Retinal pigment epithelial cell (primary cell): ENCODE measurements at regions not wholly inside any gene's neighbourhood (a gene's known extent, or its start where the extent isn't known, plus 50 kb on each side); places are given as distances from the start of the nearest gene placed in this dataset.
"Not testable (repeated sequence)": the region's sequence is repeated elsewhere in the genome, so short reads cannot be mapped to it uniquely, and the experiment has no call there.

Experiments used
- DNase-seq: peaks from one replicate; pipeline ENCODE4 v3.0.0-alpha.2; 2010; ENCODE audit warnings: low read depth
- H3K4me3 ChIP-seq: 2 replicates; pipeline ENCODE4 v1.5.1; 2011; ENCODE audit warnings: mild to moderate bottlenecking, low read length, control low read depth, moderate library complexity
- CTCF ChIP-seq: conservative IDR thresholded peaks from 2 replicates; pipeline ENCODE4 v1.5.1; 2011; ENCODE audit warnings: low read depth, low read length, control low read depth, inconsistent platforms

DNA sequence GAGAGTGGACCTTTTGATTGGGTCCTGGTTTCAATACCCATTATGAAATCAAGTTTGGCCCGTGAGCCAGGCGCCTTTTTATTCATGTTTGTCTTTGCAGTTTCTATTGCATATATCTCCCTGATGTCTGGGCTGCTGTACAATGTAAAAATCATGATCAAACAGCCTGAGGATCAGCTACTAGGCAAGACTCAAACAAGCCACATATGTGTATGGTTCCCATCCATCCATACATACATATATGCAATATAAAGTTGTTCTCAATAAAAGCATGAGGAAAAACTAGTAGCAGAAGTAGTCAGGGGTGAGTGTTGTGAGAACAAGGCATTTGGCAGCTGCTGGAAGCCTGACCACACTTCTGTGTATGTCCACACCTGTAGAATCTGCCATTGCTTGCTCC, 562.4 kb upstream of the USP24 start:
- DNase-seq = no peak
- TF ChIP-seq CTCF = no peak
- H3K4me3 ChIP-seq = no peak overlapping the region

GRCh38 chr1:55775007-55775406, 559.8 kb upstream of the USP24 start:
- no peak for DNase-seq
- no peak overlapping the region for H3K4me3 ChIP-seq
- TF ChIP-seq CTCF = no peak

- no peak for DNase-seq
- no peak for TF ChIP-seq CTCF
- no peak overlapping the region for H3K4me3 ChIP-seq
Measured at GRCh38 chr1:55774446-55774845, 559.3 kb upstream of the USP24 start.

- no peak for TF ChIP-seq CTCF
- no peak overlapping the region for H3K4me3 ChIP-seq
- DNase-seq = no peak
Measured at GRCh38 chr1:55773211-55773940, 558.2 kb upstream of the USP24 start.

GRCh38 chr1:55768327-55768952, 553.3 kb upstream of the USP24 start:
- no peak for DNase-seq
- H3K4me3 ChIP-seq = no peak overlapping the region
- no peak for TF ChIP-seq CTCF

DNA sequence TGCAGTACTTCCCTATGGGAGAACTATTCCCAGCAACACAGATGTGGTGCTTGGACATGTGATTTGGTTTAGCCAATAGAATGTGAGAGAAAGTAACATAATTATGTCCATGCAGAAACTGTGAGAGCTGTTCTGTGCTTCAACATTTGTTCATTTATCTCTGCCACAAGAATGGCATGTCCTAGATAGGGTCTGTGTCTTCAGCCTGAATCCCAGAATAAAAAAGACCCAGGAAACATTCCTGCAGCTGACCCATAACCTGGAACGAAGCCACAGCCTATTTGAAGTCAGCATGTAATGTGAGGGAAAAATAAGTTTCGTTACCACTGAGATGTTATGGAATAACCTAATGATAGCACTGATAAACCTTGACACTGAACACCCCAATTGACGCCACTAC, 552.0 kb upstream of the USP24 start:
- H3K4me3 ChIP-seq = no peak overlapping the region
- no peak for TF ChIP-seq CTCF
- DNase-seq = no peak

DNA sequence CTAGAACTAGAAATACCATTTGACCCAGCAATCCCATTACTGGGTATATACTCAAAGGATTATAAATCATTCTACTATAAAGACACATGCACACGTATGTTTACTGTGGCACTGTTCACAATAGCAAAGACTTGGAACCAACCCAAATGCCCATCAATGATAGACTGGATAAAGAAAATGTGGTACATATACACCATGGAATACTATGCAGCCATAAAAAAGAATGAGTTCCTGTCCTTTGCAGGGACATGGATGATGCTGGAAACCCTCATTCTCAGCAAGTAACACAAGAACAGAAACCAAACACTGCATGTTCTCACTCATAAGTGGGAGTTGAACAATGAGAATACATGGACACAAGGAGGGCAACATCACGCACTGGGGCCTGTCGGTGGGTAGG, 550.3 kb upstream of the USP24 start:
- not testable (repeated sequence) for DNase-seq

More for the DNA sequence above, 550.3 kb upstream of the USP24 start:
- not testable (repeated sequence) for H3K4me3 ChIP-seq
